Sigmoid colon (tissue), 4 donors: ENCODE measurements at regions not wholly inside any gene's neighbourhood (a gene's known extent, or its start where the extent isn't known, plus 50 kb on each side); places are given as distances from the start of the nearest gene placed in this dataset.

Source experiments
- EP300 ChIP-seq, 4 donors: sonication (generic); formaldehyde crosslinking; IDR thresholded peaks; one replicate each; pipeline ENCODE4 v1.6.1; 2017; ENCODE audit warnings: antibody characterized with exemption in 4 of 4
- POLR2A ChIP-seq, 2 donors: fragments of 450-650 bp; IDR thresholded peaks; one replicate each; pipeline ENCODE4 v1.6.1; 2016; ENCODE audit warnings: antibody characterized with exemption in 2 of 2, mild to moderate bottlenecking in 2 of 2, moderate library complexity in 2 of 2
- TF ChIP-seq, protein P1 (sequence below), 4 experiments: fragments of 450-650 bp in 3 of 4; fragments of 200-600 bp in 1 of 4; IDR thresholded peaks; one replicate each; pipeline ENCODE4 v1.5.1; 2016 to 2019; ENCODE audit warnings: antibody characterized with exemption in 4 of 4, mild to moderate bottlenecking in 3 of 4, moderate library complexity in 2 of 4

GRCh38 chr11:28542561-28542960, 434.4 kb downstream of the METTL15 start:
- TF ChIP-seq, protein P1, sequence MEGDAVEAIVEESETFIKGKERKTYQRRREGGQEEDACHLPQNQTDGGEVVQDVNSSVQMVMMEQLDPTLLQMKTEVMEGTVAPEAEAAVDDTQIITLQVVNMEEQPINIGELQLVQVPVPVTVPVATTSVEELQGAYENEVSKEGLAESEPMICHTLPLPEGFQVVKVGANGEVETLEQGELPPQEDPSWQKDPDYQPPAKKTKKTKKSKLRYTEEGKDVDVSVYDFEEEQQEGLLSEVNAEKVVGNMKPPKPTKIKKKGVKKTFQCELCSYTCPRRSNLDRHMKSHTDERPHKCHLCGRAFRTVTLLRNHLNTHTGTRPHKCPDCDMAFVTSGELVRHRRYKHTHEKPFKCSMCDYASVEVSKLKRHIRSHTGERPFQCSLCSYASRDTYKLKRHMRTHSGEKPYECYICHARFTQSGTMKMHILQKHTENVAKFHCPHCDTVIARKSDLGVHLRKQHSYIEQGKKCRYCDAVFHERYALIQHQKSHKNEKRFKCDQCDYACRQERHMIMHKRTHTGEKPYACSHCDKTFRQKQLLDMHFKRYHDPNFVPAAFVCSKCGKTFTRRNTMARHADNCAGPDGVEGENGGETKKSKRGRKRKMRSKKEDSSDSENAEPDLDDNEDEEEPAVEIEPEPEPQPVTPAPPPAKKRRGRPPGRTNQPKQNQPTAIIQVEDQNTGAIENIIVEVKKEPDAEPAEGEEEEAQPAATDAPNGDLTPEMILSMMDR (IDR thresholded peaks at IDR 0.05) = no peak
- TF ChIP-seq EP300 (IDR thresholded peaks at IDR 0.05) (no peak), POLR2A (IDR thresholded peaks at IDR 0.05) (no peak)
